Upper lobe of left lung (tissue), 6 donors: ENCODE measurements at regions not wholly inside any gene's neighbourhood (a gene's known extent, or its start where the extent isn't known, plus 50 kb on each side); places are given as distances from the start of the nearest gene placed in this dataset.
"Not testable (repeated sequence)": the region's sequence is repeated elsewhere in the genome, so short reads cannot be mapped to it uniquely, and the experiment has no call there.

Experiments
- ATAC-seq, 2 donors: fragments of 200-7000 bp; cut with Tn5 transposase; one replicate each; pipeline ENCODE4 v1.9.1; 2022; ENCODE audit warnings: mild to moderate bottlenecking in 2 of 2, moderate library complexity in 2 of 2; ENCODE audit not compliant: low FRiP score in 2 of 2
- DNase-seq, 2 donors: peaks; one replicate each; pipeline ENCODE4 v3.0.0-alpha.2; 2019 to 2020
- H3K27ac ChIP-seq, 4 donors: fragments of 200-600 bp; sonication (generic); one replicate each; pipeline ENCODE4 v1.5.1; 2016 to 2019
- H3K27me3 ChIP-seq, 4 donors: fragments of 200-600 bp; sonication (generic); one replicate each; pipeline ENCODE4 v1.5.1; 2017 to 2019
- H3K36me3 ChIP-seq, 4 donors: fragments of 200-600 bp; sonication (generic); one replicate each; pipeline ENCODE4 v1.5.1; 2016 to 2019
- H3K4me1 ChIP-seq, 4 donors: fragments of 200-600 bp; sonication (generic); one replicate each; pipeline ENCODE4 v1.5.1; 2018 to 2019
- H3K4me3 ChIP-seq, 4 donors: fragments of 200-600 bp; sonication (generic); one replicate each; pipeline ENCODE4 v1.5.1; 2017 to 2019; ENCODE audit warnings: mild to moderate bottlenecking in 2 of 4, moderate library complexity in 1 of 4
- H3K9me3 ChIP-seq, 4 donors: fragments of 200-600 bp; sonication (generic); one replicate each; pipeline ENCODE4 v1.5.1; 2018 to 2019
- EP300 ChIP-seq, 4 donors: sonication (generic); formaldehyde crosslinking; IDR thresholded peaks; one replicate each; pipeline ENCODE4 v1.5.1; 2017; ENCODE audit warnings: antibody characterized with exemption in 4 of 4, control low read depth in 2 of 4
- POLR2A ChIP-seq, 4 donors: fragments of 450-650 bp; IDR thresholded peaks; one replicate each; pipeline ENCODE4 v1.5.1; 2016 to 2017; ENCODE audit warnings: antibody characterized with exemption in 4 of 4, mild to moderate bottlenecking in 2 of 4
- POLR2AphosphoS5 ChIP-seq, 2 donors: sonication (generic); formaldehyde crosslinking; IDR thresholded peaks; one replicate each; pipeline ENCODE4 v1.5.1; 2017; ENCODE audit warnings: antibody characterized with exemption in 2 of 2
- WGBS, 2 donors: methylation state at CpG; one replicate each; pipeline ENCODE4 v1.1.5; 2017 to 2018; 5-methylcytosine and 5-hydroxymethylcytosine counted together
- TF ChIP-seq, protein P1 (sequence below), 6 experiments: fragments of 450-650 bp in 4 of 6; fragments of 200-600 bp in 2 of 6; sonication (generic) in 2 of 6; IDR thresholded peaks; one replicate each; pipeline ENCODE4 v1.5.1; 2016 to 2019; ENCODE audit warnings: antibody characterized with exemption in 6 of 6
- donor health status: DM: no; HTN: no; CAD: no; lungs with moderate emphysema.
- donor health status: DM: no; HTN: yes; CAD: no; lungs with severe emphysema.

DNA sequence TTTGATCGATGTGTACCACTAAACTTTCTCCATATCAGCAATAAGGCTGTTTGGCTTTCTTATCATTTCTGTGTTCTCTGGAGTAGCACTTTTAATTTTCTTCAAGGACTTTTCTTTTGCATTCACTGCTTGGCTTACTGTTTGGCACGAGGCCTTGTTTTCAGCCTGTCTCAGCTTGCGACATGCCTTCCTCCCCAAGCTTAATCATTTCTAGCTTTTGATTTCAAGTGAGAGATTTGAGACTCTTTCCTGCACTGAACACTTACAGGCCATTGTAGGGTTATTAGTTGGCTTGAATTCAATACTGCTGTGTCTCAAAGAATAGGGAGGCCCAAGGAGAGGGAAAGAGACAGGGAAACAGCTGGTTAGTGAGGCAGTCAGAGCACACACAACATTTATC lies 120.6 kb upstream of the KCND3 start:
- DNase-seq, result peak in 1 of 2 donors; percentile 71
- 37 to 43% methylated on average over 3 of the region's 3 CpGs for WGBS, 2 donors
- TF ChIP-seq, protein P1, sequence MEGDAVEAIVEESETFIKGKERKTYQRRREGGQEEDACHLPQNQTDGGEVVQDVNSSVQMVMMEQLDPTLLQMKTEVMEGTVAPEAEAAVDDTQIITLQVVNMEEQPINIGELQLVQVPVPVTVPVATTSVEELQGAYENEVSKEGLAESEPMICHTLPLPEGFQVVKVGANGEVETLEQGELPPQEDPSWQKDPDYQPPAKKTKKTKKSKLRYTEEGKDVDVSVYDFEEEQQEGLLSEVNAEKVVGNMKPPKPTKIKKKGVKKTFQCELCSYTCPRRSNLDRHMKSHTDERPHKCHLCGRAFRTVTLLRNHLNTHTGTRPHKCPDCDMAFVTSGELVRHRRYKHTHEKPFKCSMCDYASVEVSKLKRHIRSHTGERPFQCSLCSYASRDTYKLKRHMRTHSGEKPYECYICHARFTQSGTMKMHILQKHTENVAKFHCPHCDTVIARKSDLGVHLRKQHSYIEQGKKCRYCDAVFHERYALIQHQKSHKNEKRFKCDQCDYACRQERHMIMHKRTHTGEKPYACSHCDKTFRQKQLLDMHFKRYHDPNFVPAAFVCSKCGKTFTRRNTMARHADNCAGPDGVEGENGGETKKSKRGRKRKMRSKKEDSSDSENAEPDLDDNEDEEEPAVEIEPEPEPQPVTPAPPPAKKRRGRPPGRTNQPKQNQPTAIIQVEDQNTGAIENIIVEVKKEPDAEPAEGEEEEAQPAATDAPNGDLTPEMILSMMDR (IDR thresholded peaks at IDR 0.05), result no peak
- TF ChIP-seq POLR2A (IDR thresholded peaks at IDR 0.05), result no peak
- TF ChIP-seq POLR2AphosphoS5 (IDR thresholded peaks at IDR 0.05), result peak in 1 of 2 donors; percentile 17
- peak in 1 of 4 donors; percentile 76 for TF ChIP-seq EP300 (IDR thresholded peaks at IDR 0.05)

DNA sequence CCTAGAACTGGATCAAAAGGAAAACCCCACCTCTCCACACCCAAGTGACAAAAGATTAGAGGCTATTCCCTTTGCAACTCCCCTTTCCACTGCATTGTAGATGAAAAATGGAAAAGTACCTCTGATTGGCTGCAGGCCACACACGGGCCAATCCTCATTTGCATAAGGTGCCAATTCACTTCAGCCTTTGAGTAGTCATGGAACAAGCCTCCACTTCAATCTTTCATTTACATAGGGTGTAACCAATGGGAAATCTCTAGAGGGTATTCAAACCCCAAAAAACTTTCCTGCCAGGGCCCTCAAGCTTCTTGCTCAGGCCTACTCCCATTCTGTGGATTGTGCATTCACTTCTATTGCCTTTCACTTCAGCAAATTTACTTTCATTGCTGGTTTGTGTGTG lies 122.3 kb upstream of the KCND3 start:
- no peak overlapping the region for H3K27ac ChIP-seq
- no peaks in the 10 kb centered on the region for H3K27me3 ChIP-seq
- DNase-seq (peak in 1 of 2 donors; percentile 22), ATAC-seq (no peak)
- WGBS, 2 donors, result 55 to 80% methylated on average over 1 of the region's 1 CpG
- peaks cover 0 to 4% (median under 1%) of the 10 kb centered on the region in 4 donors for H3K9me3 ChIP-seq
- H3K4me1 ChIP-seq, result peaks cover 0 to 12% (median 3%) of the 10 kb centered on the region in 4 donors
- H3K36me3 ChIP-seq, result no peaks in the 10 kb centered on the region
- no peak overlapping the region for H3K4me3 ChIP-seq
- TF ChIP-seq POLR2A (IDR thresholded peaks at IDR 0.05) (no peak), POLR2AphosphoS5 (IDR thresholded peaks at IDR 0.05) (no peak)

More for the DNA sequence above, 120.6 kb upstream of the KCND3 start:
- peak in 1 of 2 donors; percentile 66 for ATAC-seq
- peaks cover 0 to 12% (median 3%) of the 10 kb centered on the region in 4 donors for H3K4me1 ChIP-seq
- H3K27ac ChIP-seq, result no peak overlapping the region
- H3K27me3 ChIP-seq, result no peaks in the 10 kb centered on the region
- no peak overlapping the region for H3K4me3 ChIP-seq
- no peaks in the 10 kb centered on the region for H3K36me3 ChIP-seq
- H3K9me3 ChIP-seq, result peaks cover 0 to 6% (median 2%) of the 10 kb centered on the region in 4 donors

DNA sequence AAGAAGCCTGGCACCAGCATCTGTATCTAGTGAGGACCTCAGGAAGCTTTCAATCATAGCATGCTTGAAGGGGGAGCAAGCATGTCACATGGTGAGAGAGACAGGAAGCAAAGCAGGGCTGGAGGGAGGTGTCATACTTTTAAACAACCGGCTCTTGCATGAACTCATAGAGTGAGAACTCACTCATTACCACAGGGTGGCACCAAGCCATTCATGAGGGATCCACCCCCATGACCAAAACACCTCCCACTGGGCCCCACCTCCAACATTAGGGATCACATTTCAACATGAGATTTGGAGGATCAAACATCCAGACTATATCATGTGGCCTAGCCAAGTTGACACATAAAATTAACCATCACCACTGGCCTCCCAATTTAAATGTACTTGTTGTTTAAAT lies 125.1 kb upstream of the KCND3 start:
- 20 to 35% methylated on average over 1 of the region's 1 CpG for WGBS, 2 donors
- H3K4me3 ChIP-seq, result no peak overlapping the region

DNA sequence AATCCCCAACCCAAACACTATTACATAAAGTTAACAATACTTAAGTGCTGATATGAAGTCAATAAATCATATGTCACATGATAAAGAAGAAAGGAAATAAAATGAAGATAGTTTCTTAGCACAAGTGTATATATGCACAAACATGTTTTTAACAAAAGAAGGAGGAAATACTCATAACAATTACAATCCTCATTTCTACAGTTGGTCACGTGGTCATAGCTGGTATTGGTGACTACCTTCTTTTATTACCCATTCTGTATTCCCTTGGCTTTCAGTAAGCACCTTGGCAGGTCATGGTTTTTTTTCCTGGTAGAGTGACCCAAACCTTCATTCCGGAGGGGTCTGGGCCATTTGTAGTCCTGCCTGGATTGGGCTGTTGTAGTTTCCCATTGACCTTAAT lies 137.1 kb upstream of the KCND3 start:
- 80 to 81% methylated on average over 2 of the region's 2 CpGs for WGBS, 2 donors

More for the DNA sequence above, 125.1 kb upstream of the KCND3 start:
- Histone ChIP-seq H3K27me3 (no peaks in the 10 kb centered on the region), H3K36me3 (no peaks in the 10 kb centered on the region), H3K9me3 (no peaks in the 10 kb centered on the region), H3K4me1 (peaks cover 0 to 12% (median 3%) of the 10 kb centered on the region in 4 donors), H3K27ac (no peak overlapping the region)
- TF ChIP-seq EP300 (IDR thresholded peaks at IDR 0.05), result no peak
- no peak for TF ChIP-seq POLR2A (IDR thresholded peaks at IDR 0.05)
- TF ChIP-seq, protein P1 (IDR thresholded peaks at IDR 0.05), result no peak
- no peak for TF ChIP-seq POLR2AphosphoS5 (IDR thresholded peaks at IDR 0.05)
- DNase-seq (no peak), ATAC-seq (no peak)

DNA sequence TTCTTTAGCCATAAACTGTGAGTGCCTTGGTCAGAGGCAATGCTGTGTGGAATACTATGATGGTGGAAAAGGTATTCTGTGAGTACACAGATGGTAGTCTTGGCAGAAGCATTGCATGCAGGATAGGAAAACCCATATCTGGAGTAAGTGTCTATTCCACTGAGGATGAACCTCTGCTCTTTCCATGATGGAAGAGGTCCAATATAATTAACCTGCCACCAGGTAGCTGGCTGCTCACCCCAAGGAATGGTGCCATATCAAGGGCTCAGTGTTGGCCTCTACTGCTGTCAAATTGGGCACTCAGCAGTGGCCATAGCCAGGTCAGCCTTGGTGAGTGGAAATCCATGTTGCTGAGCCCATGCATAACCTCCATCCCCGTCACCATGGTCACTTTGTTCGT lies 138.1 kb upstream of the KCND3 start:
- 79 to 96% methylated on average over 2 of the region's 2 CpGs for WGBS, 2 donors
- not testable (repeated sequence) for H3K9me3 ChIP-seq, H3K27ac ChIP-seq, H3K27me3 ChIP-seq, H3K4me1 ChIP-seq, H3K36me3 ChIP-seq, H3K4me3 ChIP-seq, ATAC-seq, DNase-seq

More for the DNA sequence above, 137.1 kb upstream of the KCND3 start:
- TF ChIP-seq POLR2A (IDR thresholded peaks at IDR 0.05), result no peak
- TF ChIP-seq EP300 (IDR thresholded peaks at IDR 0.05), result no peak
- TF ChIP-seq POLR2AphosphoS5 (IDR thresholded peaks at IDR 0.05), result no peak
- TF ChIP-seq, protein P1 (IDR thresholded peaks at IDR 0.05), result no peak
- no peaks in the 10 kb centered on the region for H3K36me3 ChIP-seq
- ATAC-seq (no peak), DNase-seq (no peak)
- H3K27me3 ChIP-seq, result no peaks in the 10 kb centered on the region
- H3K9me3 ChIP-seq, result no peaks in the 10 kb centered on the region
- no peak overlapping the region for H3K27ac ChIP-seq
- no peaks in the 10 kb centered on the region for H3K4me1 ChIP-seq
- no peak overlapping the region for H3K4me3 ChIP-seq

DNA sequence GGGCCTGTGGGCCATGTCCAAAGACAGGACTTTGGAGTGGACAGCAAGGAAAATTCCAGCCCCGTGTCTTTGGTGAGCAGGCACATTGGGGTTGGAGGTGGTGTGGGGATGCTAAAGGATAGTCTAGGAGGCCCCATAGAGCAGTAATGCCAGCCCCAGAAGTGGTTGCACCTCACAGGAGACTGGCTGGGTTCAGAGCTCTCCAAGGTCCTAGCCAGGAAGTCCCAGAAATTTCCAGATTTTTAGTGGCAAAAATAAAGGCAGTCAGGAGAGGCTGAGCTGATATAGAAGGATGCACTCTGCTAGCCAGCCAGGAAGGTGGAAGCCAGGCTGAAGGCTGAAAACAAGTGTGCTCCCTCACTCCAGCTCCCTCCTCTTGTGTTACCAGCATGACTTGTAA lies 144.0 kb upstream of the KCND3 start:
- DNase-seq (no peak), ATAC-seq (no peak)
- Histone ChIP-seq H3K4me1 (no peaks in the 10 kb centered on the region), H3K9me3 (no peaks in the 10 kb centered on the region), H3K4me3 (no peak overlapping the region), H3K27ac (no peak overlapping the region), H3K36me3 (no peaks in the 10 kb centered on the region), H3K27me3 (no peaks in the 10 kb centered on the region)
- TF ChIP-seq EP300 (IDR thresholded peaks at IDR 0.05) (no peak), POLR2A (IDR thresholded peaks at IDR 0.05) (no peak), POLR2AphosphoS5 (IDR thresholded peaks at IDR 0.05) (no peak)
- TF ChIP-seq, protein P1 (IDR thresholded peaks at IDR 0.05), result no peak
- WGBS, 2 donors, result 60 to 80% methylated on average over 1 of the region's 1 CpG
